ENCODE measurements at regions not wholly inside any gene's neighbourhood (a gene's known extent, or its start where the extent isn't known, plus 50 kb on each side); places are given as distances from the start of the nearest gene placed in this dataset.

GRCh38 chr10:130696870-130697269 lies 560.7 kb downstream of the GLRX3 start:
- H3K9me3 ChIP-seq (ENCODE audit: low read depth) = no peaks in the 10 kb centered on the region

DNA sequence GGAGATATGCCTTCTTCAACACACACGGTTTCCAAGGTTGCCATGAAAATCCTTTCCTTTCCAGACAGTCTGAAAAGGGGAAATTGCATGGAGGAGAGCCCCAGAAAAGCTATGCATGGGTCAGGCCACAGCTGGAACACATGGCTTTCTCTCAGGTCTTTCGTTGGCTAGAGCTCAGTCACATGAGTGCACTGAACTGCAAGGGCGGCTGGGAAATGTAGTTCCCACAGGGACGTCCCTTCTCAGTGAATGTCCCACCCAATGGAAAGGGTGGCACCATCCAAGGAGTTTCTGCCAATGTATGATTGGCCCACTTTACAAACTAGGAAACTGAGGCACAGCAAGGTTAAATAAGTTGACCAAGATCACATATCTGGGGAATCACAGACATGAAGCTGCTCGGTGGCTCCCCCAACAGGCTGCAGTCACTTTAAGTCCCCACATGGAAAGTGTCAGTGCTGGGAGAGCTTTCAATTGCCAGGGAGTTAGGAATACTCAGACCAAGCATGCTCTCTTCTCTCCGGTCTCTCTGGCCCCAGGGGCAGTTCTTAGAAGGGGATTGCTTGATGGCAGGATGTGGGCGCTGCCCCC lies 571.3 kb downstream of the GLRX3 start:
- TF ChIP-seq, protein P1, sequence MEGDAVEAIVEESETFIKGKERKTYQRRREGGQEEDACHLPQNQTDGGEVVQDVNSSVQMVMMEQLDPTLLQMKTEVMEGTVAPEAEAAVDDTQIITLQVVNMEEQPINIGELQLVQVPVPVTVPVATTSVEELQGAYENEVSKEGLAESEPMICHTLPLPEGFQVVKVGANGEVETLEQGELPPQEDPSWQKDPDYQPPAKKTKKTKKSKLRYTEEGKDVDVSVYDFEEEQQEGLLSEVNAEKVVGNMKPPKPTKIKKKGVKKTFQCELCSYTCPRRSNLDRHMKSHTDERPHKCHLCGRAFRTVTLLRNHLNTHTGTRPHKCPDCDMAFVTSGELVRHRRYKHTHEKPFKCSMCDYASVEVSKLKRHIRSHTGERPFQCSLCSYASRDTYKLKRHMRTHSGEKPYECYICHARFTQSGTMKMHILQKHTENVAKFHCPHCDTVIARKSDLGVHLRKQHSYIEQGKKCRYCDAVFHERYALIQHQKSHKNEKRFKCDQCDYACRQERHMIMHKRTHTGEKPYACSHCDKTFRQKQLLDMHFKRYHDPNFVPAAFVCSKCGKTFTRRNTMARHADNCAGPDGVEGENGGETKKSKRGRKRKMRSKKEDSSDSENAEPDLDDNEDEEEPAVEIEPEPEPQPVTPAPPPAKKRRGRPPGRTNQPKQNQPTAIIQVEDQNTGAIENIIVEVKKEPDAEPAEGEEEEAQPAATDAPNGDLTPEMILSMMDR (IDR thresholded peaks at IDR 0.05; ENCODE audit: low read depth, low read length) = no peak
- H3K4me1 ChIP-seq (ENCODE audit: low read depth) = no peaks in the 10 kb centered on the region
- no peak overlapping the region for H3K27ac ChIP-seq
- no peaks in the 10 kb centered on the region for H3K36me3 ChIP-seq
- no peak overlapping the region for H3K4me3 ChIP-seq
- no peaks in the 10 kb centered on the region for H3K9me3 ChIP-seq (ENCODE audit: low read depth)
- DNase-seq (ENCODE audit: low read depth in 1 of 2, low spot score in 1 of 2) = no peak
- H3K27me3 ChIP-seq = no peaks in the 10 kb centered on the region

More at GRCh38 chr10:130696870-130697269, 560.7 kb downstream of the GLRX3 start:
- Histone ChIP-seq H3K27ac (no peak overlapping the region), H3K36me3 (no peaks in the 10 kb centered on the region), H3K4me1 (ENCODE audit: low read depth) (no peaks in the 10 kb centered on the region), H3K27me3 (no peaks in the 10 kb centered on the region), H3K4me3 (no peak overlapping the region)
- TF ChIP-seq, protein P1 (IDR thresholded peaks at IDR 0.05; ENCODE audit: low read depth, low read length) = no peak
- DNase-seq (ENCODE audit: low read depth in 1 of 2, low spot score in 1 of 2) = no peak

DNA sequence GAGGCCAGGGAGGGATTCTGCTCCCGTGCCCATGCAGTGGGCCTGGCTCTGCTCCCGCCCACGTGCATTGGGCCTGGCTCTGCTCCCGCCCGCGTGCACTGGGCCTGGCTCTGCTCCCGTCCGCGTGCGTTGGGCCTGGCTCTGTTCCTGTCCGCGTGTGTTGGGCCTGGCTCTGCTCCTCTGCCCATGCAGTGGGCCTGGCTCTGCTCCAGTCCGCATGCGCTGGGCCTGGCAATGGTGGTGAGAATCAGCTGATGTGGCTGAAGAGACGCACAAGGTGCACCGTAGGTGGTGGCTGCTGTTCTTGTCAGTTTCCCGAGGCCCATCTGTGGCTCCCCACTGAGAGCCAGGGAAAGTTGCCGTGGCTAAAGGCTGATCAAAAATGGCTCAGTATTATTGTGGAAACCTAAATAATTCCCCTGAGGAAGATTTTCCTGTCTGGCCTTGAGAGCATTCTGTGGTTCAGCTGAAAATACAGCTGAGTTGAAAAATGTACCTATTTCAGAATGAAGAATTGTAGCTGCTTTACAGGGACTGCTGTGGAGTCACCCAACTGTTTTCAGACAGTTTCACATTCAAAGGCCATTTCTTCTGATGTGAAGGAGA lies 572.4 kb downstream of the GLRX3 start:
- Histone ChIP-seq H3K36me3 (no peaks in the 10 kb centered on the region), H3K4me3 (no peak overlapping the region), H3K4me1 (ENCODE audit: low read depth) (no peaks in the 10 kb centered on the region), H3K9me3 (ENCODE audit: low read depth) (no peaks in the 10 kb centered on the region), H3K27me3 (no peaks in the 10 kb centered on the region), H3K27ac (no peak overlapping the region)
- no peak for DNase-seq (ENCODE audit: low read depth in 1 of 2, low spot score in 1 of 2)
- TF ChIP-seq, protein P1 (IDR thresholded peaks at IDR 0.05; ENCODE audit: low read depth, low read length) = no peak

GRCh38 chr10:130709415-130709814 lies 573.2 kb downstream of the GLRX3 start:
- H3K4me3 ChIP-seq = no peak overlapping the region
- H3K9me3 ChIP-seq (ENCODE audit: low read depth) = no peaks in the 10 kb centered on the region
- no peak overlapping the region for H3K27ac ChIP-seq
- DNase-seq (ENCODE audit: low read depth in 1 of 2, low spot score in 1 of 2) = no peak
- TF ChIP-seq, protein P1 (IDR thresholded peaks at IDR 0.05; ENCODE audit: low read depth, low read length) = no peak
- no peaks in the 10 kb centered on the region for H3K4me1 ChIP-seq (ENCODE audit: low read depth)
- H3K27me3 ChIP-seq = no peaks in the 10 kb centered on the region
- no peaks in the 10 kb centered on the region for H3K36me3 ChIP-seq

- no peak for DNase-seq (ENCODE audit: low read depth in 1 of 2, low spot score in 1 of 2)
These were observed 574.9 kb downstream of the GLRX3 start for GRCh38 chr10:130711072-130711471.

More at GRCh38 chr10:130711072-130711471, 574.9 kb downstream of the GLRX3 start:
- H3K9me3 ChIP-seq (ENCODE audit: low read depth) = no peaks in the 10 kb centered on the region
- H3K27me3 ChIP-seq = no peaks in the 10 kb centered on the region
- H3K4me1 ChIP-seq (ENCODE audit: low read depth) = no peaks in the 10 kb centered on the region
- H3K36me3 ChIP-seq = no peaks in the 10 kb centered on the region
- no peak overlapping the region for H3K4me3 ChIP-seq
- no peak overlapping the region for H3K27ac ChIP-seq
- TF ChIP-seq, protein P1 (IDR thresholded peaks at IDR 0.05; ENCODE audit: low read depth, low read length) = no peak
